ENCODE measurements at regions not wholly inside any gene's neighbourhood (a gene's known extent, or its start where the extent isn't known, plus 50 kb on each side); places are given as distances from the start of the nearest gene placed in this dataset.

GRCh38 chr5:85096421-85096820 is 711.7 kb upstream of the EDIL3 start:
- Mint-ChIP-seq H3K9me3 (ENCODE audit: low read depth, unreplicated experiment) (peaks cover 6% of the 10 kb centered on the region), H3K27me3 (ENCODE audit: unreplicated experiment) (no peaks in the 10 kb centered on the region), H3K27ac (ENCODE audit: unreplicated experiment) (no peak overlapping the region), H3K36me3 (ENCODE audit: insufficient read depth, unreplicated experiment) (no peaks in the 10 kb centered on the region), H3K4me1 (ENCODE audit: low read depth, unreplicated experiment) (no peaks in the 10 kb centered on the region), H3K4me3 (ENCODE audit: low read depth, unreplicated experiment) (no peak overlapping the region)
- intact Hi-C loops (cut with micrococcal nuclease; ENCODE audit: unreplicated experiment), result no loop called here
- TF ChIP-seq CTCF (IDR thresholded peaks at IDR 0.05; ENCODE audit: unreplicated experiment), result no peak
- DNase-seq, result no peak
- no TSS peak for BruUV-seq (replicated peaks)
- CTCF ChIA-PET, result no interaction called here

GRCh38 chr5:85108471-85108870 is 723.8 kb upstream of the EDIL3 start:
- DNase-seq, result no peak
- BruUV-seq (replicated peaks), result no TSS peak
- Mint-ChIP-seq H3K27me3 (ENCODE audit: unreplicated experiment) (no peaks in the 10 kb centered on the region), H3K27ac (ENCODE audit: unreplicated experiment) (no peak overlapping the region), H3K4me3 (ENCODE audit: low read depth, unreplicated experiment) (no peak overlapping the region), H3K36me3 (ENCODE audit: insufficient read depth, unreplicated experiment) (no peaks in the 10 kb centered on the region), H3K9me3 (ENCODE audit: low read depth, unreplicated experiment) (peaks cover 2% of the 10 kb centered on the region), H3K4me1 (ENCODE audit: low read depth, unreplicated experiment) (no peaks in the 10 kb centered on the region)
- CTCF ChIA-PET, result interaction anchor here (0.6 kb wide), 1 partner anchor 582 kb away, joined by 3 read pairs; no protein-coding TSS in a partner anchor
- intact Hi-C loops (cut with micrococcal nuclease; ENCODE audit: unreplicated experiment), result no loop called here
- TF ChIP-seq CTCF (IDR thresholded peaks at IDR 0.05; ENCODE audit: unreplicated experiment), result no peak

- intact Hi-C loops (cut with micrococcal nuclease; ENCODE audit: unreplicated experiment), result no loop called here
- no peak for TF ChIP-seq CTCF (IDR thresholded peaks at IDR 0.05; ENCODE audit: unreplicated experiment)
- Mint-ChIP-seq H3K36me3 (ENCODE audit: insufficient read depth, unreplicated experiment) (no peaks in the 10 kb centered on the region), H3K27me3 (ENCODE audit: unreplicated experiment) (no peaks in the 10 kb centered on the region), H3K4me3 (ENCODE audit: low read depth, unreplicated experiment) (no peak overlapping the region), H3K27ac (ENCODE audit: unreplicated experiment) (no peak overlapping the region), H3K4me1 (ENCODE audit: low read depth, unreplicated experiment) (no peaks in the 10 kb centered on the region), H3K9me3 (ENCODE audit: low read depth, unreplicated experiment) (peaks cover 2% of the 10 kb centered on the region)
- CTCF ChIA-PET, result no interaction called here
- BruUV-seq (replicated peaks), result no TSS peak
- DNase-seq, result no peak
Observed at GRCh38 chr5:85109616-85110015, 724.9 kb upstream of the EDIL3 start.

GRCh38 chr5:85132269-85132668 is 747.6 kb upstream of the EDIL3 start:
- BruUV-seq (replicated peaks), result no TSS peak
- no peak overlapping the region for H3K27ac Mint-ChIP-seq (ENCODE audit: unreplicated experiment)
- no peaks in the 10 kb centered on the region for H3K9me3 Mint-ChIP-seq (ENCODE audit: low read depth, unreplicated experiment)
- CTCF ChIA-PET, result interaction anchor here (0.9 kb wide), 1 partner anchor 12 kb away, joined by 3 read pairs; no protein-coding TSS in a partner anchor
- H3K4me1 Mint-ChIP-seq (ENCODE audit: low read depth, unreplicated experiment), result peaks cover 13% of the 10 kb centered on the region
- no peak for DNase-seq
- intact Hi-C loops (cut with micrococcal nuclease; ENCODE audit: unreplicated experiment), result no loop called here
- TF ChIP-seq CTCF (IDR thresholded peaks at IDR 0.05; ENCODE audit: unreplicated experiment), result no peak
- H3K36me3 Mint-ChIP-seq (ENCODE audit: insufficient read depth, unreplicated experiment), result no peaks in the 10 kb centered on the region
- no peaks in the 10 kb centered on the region for H3K27me3 Mint-ChIP-seq (ENCODE audit: unreplicated experiment)
- H3K4me3 Mint-ChIP-seq (ENCODE audit: low read depth, unreplicated experiment), result no peak overlapping the region
